ENCODE measurements at regions not wholly inside any gene's neighbourhood (a gene's known extent, or its start where the extent isn't known, plus 50 kb on each side); places are given as distances from the start of the nearest gene placed in this dataset.

DNA sequence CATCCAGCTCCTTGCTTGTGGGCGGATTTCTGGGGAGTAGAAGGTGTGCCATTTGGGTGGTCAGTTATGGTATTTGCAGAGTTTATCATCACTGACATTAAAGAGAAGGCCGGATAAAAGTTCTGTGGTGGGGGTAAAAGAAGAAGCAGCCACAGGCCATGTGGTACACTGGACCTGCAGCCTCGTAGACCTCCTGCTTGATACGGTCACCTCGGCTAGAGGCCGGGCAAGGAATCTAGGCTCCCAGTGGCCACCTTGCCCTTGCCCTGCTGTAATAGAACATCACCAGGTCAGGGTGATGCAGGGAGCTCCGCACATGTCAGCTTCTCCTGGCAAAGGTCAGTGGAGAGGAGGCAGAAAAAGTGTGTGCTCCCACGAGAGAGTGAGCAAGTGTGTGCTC lies 376.1 kb upstream of the IRX4 start:
- DNase-seq, result no peak

- DNase-seq, result no peak
Measured at GRCh38 chr5:2257326-2258244, 374.9 kb upstream of the IRX4 start.

DNA sequence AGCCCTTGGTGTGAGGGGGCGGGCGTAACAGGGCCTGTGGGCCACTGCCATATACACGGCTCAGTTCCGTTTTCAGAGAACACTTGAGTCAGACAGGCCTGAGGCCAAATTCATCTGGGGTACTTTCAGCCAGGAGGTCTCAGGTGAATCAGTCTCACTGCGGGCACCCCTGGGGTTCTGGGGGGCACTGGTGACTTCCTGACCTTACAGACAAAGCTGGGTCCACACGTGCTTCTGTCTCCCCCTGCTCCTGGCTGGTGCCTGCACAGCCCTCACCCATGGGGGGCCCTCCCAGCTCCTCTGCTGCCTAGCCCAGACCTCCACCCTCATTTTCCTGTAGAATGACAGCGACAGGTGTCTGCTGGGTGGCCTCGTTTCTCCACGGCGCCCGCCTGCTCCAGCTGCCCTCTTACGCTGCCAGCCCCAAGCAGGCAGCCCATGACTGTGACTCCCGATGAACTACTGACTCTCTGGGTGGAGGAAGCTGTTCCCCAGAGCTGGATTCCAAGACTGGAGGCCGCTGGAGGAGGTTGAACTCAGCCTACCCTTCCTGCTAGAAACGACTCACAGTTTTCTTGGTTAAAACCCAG lies 374.1 kb upstream of the IRX4 start:
- DNase-seq, result no peak

DNA sequence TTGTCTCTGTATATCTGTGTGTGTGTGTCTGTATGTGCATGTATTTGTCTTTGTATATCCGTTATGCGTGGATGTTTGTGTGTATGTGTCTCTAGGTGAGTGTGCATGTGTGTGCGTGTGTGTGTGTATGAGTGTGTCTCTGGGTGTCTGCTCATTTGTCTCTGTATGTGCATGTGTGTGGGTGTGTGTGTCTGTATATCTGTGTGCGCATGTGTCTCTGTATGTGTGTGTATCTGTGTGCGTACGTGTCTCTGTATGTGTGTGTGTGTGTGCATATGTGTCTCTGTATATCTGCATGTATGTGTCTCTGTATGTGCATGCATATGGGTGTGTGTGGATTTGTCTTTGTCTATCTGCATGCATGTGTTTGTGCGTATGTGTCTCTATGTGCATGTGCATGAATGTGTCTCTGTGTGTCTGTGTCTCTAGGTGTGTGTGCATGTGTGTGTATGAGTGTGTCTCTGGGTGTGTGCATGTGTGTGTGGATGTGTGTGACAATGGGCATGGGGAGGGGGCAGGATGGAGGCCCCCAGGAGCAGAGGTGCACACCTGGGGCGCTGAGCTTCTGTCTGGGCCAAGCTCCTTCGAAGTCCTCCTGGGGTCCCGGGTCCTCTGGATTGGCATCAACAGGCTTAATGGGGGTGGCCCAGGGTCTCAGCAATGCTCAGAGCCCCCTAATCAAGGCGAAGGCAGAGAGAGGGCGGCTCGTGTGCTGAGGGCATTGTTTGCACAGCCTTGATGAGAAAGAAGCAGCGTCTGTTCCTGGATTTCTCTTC lies 373.4 kb upstream of the IRX4 start:
- DNase-seq, result no peak

DNA sequence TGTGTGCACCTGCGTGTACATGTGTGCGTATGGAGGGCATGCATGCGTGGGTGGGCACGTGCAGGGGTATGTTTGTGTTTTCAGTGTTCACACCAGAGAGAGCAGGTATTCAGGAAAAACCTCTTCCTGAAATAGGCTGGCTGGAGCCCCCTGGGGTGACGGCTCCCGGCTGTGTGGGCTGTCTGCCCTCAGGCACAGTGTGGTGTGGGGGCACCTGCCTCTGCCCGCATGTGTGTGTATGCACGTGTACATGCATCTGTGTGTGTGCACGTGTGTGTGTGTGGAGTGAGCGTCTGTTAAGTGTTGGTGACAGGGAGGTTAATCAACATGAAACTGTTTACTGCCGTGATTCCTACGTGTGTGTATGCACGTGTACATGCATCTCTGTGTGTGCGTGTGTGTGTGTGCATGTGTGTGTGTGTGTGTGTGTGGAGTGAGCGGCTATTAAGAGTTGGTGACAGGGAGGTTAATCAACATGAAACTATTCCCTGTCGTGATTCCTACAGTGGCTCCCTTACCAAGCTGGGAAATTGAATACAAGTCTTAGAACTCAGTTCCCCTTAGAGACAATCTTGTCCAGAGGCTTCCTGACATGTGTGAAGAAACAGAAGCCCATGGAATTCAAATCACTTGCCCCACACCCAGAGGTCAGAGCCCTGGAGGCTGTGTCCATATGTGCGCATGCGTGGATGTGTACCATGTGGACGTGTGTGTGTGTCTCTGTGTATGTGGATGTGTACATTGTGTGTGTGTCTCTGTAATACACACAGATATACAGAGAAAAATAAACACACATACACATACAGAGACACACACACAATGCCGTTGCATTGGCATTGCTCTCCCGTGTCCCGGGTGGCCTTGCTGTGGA lies 372.4 kb upstream of the IRX4 start:
- DNase-seq, result no peak

DNA sequence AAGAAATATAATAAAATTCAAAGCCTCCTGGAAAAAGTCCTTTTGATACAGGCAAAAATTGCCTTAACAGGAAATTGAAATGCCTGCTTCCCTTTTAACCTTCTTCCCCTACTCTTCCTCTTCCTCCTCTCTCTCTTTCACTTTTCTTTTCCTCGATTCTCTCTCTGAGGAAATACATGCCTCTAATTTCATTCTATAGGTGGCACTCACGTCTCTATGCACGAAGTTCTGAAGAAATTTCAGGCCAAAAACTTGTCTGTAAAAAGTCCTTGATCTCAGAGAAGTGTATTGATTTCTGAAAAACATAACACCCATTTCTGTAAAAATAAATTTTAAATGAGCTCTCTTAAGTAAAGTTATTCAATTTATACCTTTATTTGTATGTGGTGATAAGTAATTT lies 371.7 kb upstream of the IRX4 start:
- no peak for DNase-seq

GRCh38 chr5:2253040-2253975 lies 370.6 kb upstream of the IRX4 start:
- no peak for DNase-seq

GRCh38 chr5:2251751-2252150 lies 369.0 kb upstream of the IRX4 start:
- no peak for DNase-seq

- no peak for DNase-seq
Measured at GRCh38 chr5:2251298-2251697, 368.6 kb upstream of the IRX4 start.

GRCh38 chr5:2250365-2250950 lies 367.7 kb upstream of the IRX4 start:
- no peak for DNase-seq

- no peak for DNase-seq
Measured at GRCh38 chr5:2249442-2249841, 366.7 kb upstream of the IRX4 start.

DNA sequence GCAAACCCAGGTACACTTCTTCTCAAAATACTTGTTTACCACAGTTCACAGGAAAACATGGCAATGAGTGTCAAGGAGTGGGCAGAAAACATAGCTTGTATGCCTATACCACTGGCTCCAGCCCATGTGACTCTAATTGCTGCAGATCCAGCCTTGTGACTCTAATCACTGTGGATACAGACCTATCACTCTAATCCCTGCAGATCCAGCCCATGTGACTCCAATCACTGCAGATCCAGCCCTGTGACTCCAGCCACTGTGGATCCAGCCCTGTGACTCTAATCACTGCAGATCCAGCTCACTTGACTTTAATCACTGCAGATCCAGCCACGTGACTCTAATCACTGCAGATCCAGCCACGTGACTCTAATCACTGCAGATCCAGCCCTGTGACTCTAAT lies 366.3 kb upstream of the IRX4 start:
- no peak for DNase-seq

DNA sequence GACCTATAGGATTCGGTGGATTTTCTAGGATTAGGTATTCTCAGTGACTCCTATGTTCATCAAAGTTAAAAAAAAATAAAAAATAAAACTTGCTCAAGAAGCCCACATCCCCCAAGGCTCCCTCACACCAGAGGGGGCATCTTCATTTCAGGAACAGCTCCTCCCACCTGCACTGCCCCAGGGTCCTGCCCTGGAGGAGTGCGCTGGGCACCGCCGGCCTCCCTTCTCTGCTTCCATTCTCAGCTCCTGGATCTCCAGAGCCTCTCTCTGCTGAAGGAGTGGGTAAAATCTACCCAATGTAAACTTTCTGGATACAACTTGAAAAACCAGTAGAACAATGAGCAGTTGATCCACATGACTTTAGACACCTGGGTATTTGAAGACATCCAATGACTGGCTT lies 359.8 kb upstream of the IRX4 start:
- no peak for DNase-seq

GRCh38 chr5:2241842-2242241 lies 359.1 kb upstream of the IRX4 start:
- no peak for DNase-seq

DNA sequence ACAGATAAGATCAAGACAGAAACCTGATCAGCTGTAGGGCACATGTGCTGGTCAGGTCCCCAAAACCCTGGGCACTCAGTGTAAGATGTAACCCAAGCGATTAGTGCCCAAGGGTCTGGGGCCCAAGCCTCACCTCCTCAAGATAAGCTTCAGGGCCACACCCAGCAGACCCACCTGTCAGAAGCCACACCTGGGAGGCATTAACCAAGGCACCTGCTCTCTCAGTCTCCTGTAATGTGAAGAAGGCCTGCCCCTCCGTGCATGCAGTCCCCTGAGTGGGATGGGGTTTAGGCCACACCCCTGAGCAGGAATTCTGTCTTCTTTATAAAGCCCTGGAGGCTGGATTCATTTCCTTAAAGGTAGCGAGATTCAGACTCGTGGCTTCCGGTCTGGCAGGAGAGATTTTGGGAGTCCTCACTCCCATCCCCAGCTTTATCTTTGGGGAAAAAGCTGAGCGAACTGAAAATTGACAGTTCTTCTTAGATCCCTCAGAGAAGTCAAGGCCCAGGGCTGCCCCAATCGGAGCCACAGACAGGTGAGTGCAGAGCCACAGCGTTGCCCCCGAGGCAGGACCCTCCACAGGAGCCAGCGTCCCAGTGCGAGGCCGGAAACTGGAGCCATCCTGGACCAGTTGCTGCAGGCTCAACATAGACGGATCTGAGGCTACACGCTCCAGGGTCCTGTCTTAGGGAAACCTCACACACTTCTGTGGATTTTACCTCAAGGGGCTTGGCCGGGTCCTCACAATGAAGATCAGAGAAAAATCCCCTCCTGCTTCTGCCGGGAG lies 357.6 kb upstream of the IRX4 start:
- DNase-seq, result no peak

- DNase-seq, result no peak
Measured at GRCh38 chr5:2239201-2239910, 356.6 kb upstream of the IRX4 start.

GRCh38 chr5:2238732-2239131 lies 356.0 kb upstream of the IRX4 start:
- DNase-seq, result no peak

GRCh38 chr5:2227433-2227832 lies 344.7 kb upstream of the IRX4 start:
- no peak for DNase-seq

DNA sequence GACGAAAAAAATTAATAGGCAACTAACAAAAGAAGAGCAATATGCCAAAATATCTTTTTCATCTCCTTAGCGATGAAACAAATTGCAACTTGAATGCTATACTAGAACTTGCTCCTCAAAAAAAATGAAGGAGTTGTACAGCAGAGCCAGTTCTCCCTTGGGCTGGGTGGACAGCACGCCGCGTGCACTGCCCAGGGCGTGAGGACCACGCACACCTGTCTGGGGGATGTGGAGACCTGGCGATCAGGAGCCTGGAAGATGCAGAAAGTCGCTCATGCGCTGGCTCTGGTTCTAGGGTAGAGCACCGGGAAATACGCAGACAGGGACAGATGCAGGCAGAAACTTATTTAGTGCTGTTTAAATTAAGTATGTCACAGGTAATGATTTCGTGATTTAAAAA lies 342.0 kb upstream of the IRX4 start:
- DNase-seq, result no peak

DNA sequence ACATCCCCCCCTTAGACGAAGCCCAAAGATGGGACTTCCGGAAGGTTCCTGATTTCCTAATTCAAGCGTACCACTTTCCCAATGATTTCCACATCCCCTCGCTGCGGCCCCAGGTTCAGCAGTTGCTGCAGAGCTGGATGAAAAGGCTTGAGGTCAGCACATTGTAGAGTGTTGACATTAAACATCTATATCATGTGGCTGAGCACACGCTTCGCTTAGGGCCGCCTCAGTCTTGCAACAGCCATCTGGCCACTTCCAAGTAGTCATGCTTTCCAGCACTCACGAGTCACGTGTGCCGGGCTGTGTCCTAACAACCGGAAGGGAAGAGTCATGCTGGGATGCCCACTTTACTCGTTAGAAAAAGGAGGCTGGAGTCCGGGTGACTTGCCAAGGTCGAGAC lies 340.6 kb upstream of the IRX4 start:
- DNase-seq, result no peak

Measured in CD4-positive, alpha-beta T cell treated with Interferon alpha-2 for 1 hour (primary cell).